ENCODE measurements at regions not wholly inside any gene's neighbourhood (a gene's known extent, or its start where the extent isn't known, plus 50 kb on each side); places are given as distances from the start of the nearest gene placed in this dataset.

GRCh38 chr17:52823155-52823554 is 664.6 kb upstream of the CA10 start:
- TF ChIP-seq ATRX (CRISPR knock-in tag; IDR thresholded peaks at IDR 0.05; ENCODE audit: borderline replicate concordance), result no peak
- no peak for TF ChIP-seq CEBPZ (IDR thresholded peaks at IDR 0.05; ENCODE audit: low read length)
- TF ChIP-seq ZNF660 (CRISPR knock-in tag; IDR thresholded peaks at IDR 0.05; ENCODE audit: borderline replicate concordance, low read depth), result no peak
- no peak for TF ChIP-seq CTCF (CRISPR knock-in tag; IDR thresholded peaks at IDR 0.05)
- TF ChIP-seq ZNF576 (CRISPR knock-in tag; IDR thresholded peaks at IDR 0.05), result no peak
- no peak for TF ChIP-seq ZBTB1 (CRISPR knock-in tag; IDR thresholded peaks at IDR 0.05; ENCODE audit: borderline replicate concordance)
- TF ChIP-seq ETS1 (CRISPR knock-in tag; IDR thresholded peaks at IDR 0.05), result no peak
- no peak for TF ChIP-seq FOXM1 (CRISPR knock-in tag; IDR thresholded peaks at IDR 0.05)
- TF ChIP-seq ZNF331 (CRISPR knock-in tag; IDR thresholded peaks at IDR 0.05), result no peak
- no peak for TF ChIP-seq RNF219 (CRISPR knock-in tag; IDR thresholded peaks at IDR 0.05)
- no peak for TF ChIP-seq SMAD9 (CRISPR knock-in tag; IDR thresholded peaks at IDR 0.05)
- no peak for TF ChIP-seq FLYWCH1 (CRISPR knock-in tag; IDR thresholded peaks at IDR 0.05)
- no peak for TF ChIP-seq GABPA (IDR thresholded peaks at IDR 0.05; ENCODE audit: low read depth, low read length)
- no peak for TF ChIP-seq GABPA (CRISPR knock-in tag; IDR thresholded peaks at IDR 0.05; ENCODE audit: low read depth)
- TF ChIP-seq EP300 (IDR thresholded peaks at IDR 0.05; ENCODE audit: low read depth in 2 of 2, low read length in 2 of 2), result no peak
- no peak for TF ChIP-seq EP300 (CRISPR knock-in tag; IDR thresholded peaks at IDR 0.05; ENCODE audit: borderline replicate concordance)

Measured in HepG2 (cell line).